GM23338 (cell line): ENCODE measurements at regions not wholly inside any gene's neighbourhood (a gene's known extent, or its start where the extent isn't known, plus 50 kb on each side); places are given as distances from the start of the nearest gene placed in this dataset.

Experiments used
- ATAC-seq: fragments of 200-7000 bp; cut with Tn5 transposase; 3 replicates; pipeline ENCODE4 v1.9.1; 2020
- DNase-seq: peaks from one replicate; pipeline ENCODE4 v3.0.0-alpha.2; 2015; ENCODE audit warnings: low spot score
- H2AFZ ChIP-seq: fragments of 200-600 bp; sonication (generic); 2 replicates; pipeline ENCODE4 v1.8.0; 2016; ENCODE audit warnings: antibody characterized with exemption, mild to moderate bottlenecking, moderate library complexity
- H3F3A ChIP-seq: fragments of 200-600 bp; sonication (generic); replicated peaks from 2 replicates; pipeline ENCODE4 v1.8.0; 2017; ENCODE audit warnings: antibody characterized with exemption, mixed run types, low read depth
- H3K27ac ChIP-seq: fragments of 200-600 bp; sonication (generic); 2 replicates; pipeline ENCODE4 v1.6.1; 2016; ENCODE audit warnings: low read depth
- H3K27me3 ChIP-seq: fragments of 200-600 bp; sonication (generic); 2 replicates; pipeline ENCODE4 v1.8.0; 2016; ENCODE audit warnings: mild to moderate bottlenecking, mixed run types, moderate library complexity; ENCODE audit not compliant: insufficient read depth
- H3K36me3 ChIP-seq: fragments of 200-600 bp; sonication (generic); 2 replicates; pipeline ENCODE4 v1.8.0; 2016; ENCODE audit warnings: mild to moderate bottlenecking; ENCODE audit not compliant: insufficient read depth
- H3K4me1 ChIP-seq: fragments of 200-600 bp; sonication (generic); 2 replicates; pipeline ENCODE4 v1.8.0; 2016; ENCODE audit warnings: mild to moderate bottlenecking, moderate library complexity; ENCODE audit not compliant: insufficient read depth
- H3K4me2 ChIP-seq: fragments of 200-600 bp; sonication (generic); 2 replicates; pipeline ENCODE4 v1.7.1; 2017; ENCODE audit warnings: mixed run types
- H3K4me3 ChIP-seq: fragments of 200-600 bp; sonication (generic); 2 replicates; pipeline ENCODE4 v1.6.1; 2016; ENCODE audit warnings: mixed run types
- H3K79me2 ChIP-seq: fragments of 200-600 bp; sonication (generic); replicated peaks from 2 replicates; pipeline ENCODE4 v1.8.0; 2017; ENCODE audit warnings: mild to moderate bottlenecking; ENCODE audit not compliant: insufficient read depth
- H3K9me2 ChIP-seq: fragments of 200-600 bp; sonication (generic); 2 replicates; pipeline ENCODE4 v1.8.0; 2017; ENCODE audit not compliant: insufficient read depth
- H4K20me1 ChIP-seq: fragments of 200-600 bp; sonication (generic); replicated peaks from 2 replicates; pipeline ENCODE4 v1.8.0; 2017; ENCODE audit warnings: mild to moderate bottlenecking; ENCODE audit not compliant: insufficient read depth
- H3K27ac Mint-ChIP-seq: 2 replicates; pipeline ENCODE4 v1.8.0; 2020; ENCODE audit warnings: inconsistent platforms, mild to moderate bottlenecking, moderate library complexity, mixed read lengths
- H3K27me3 Mint-ChIP-seq: 3 replicates; pipeline ENCODE4 v1.8.0; 2022; ENCODE audit warnings: low read depth, mild to moderate bottlenecking, moderate library complexity, mixed read lengths, inconsistent platforms; ENCODE audit not compliant: insufficient read depth, poor library complexity
- H3K36me3 Mint-ChIP-seq: 3 replicates; pipeline ENCODE4 v1.8.0; 2021; ENCODE audit warnings: low read depth, mild to moderate bottlenecking, inconsistent platforms, moderate library complexity, mixed read lengths
- H3K4me1 Mint-ChIP-seq: 3 replicates; pipeline ENCODE4 v1.8.0; 2020; ENCODE audit warnings: mild to moderate bottlenecking, inconsistent platforms, mixed read lengths
- H3K4me3 Mint-ChIP-seq: 3 replicates; pipeline ENCODE4 v1.8.0; 2021; ENCODE audit warnings: moderate library complexity, mild to moderate bottlenecking, inconsistent platforms, mixed read lengths
- H3K9me3 Mint-ChIP-seq: 3 replicates; pipeline ENCODE4 v1.8.0; 2020; ENCODE audit warnings: moderate library complexity, mild to moderate bottlenecking, inconsistent platforms, mixed read lengths
- EZH2phosphoT487 ChIP-seq: fragments of 200-600 bp; sonication (generic); IDR thresholded peaks from one replicate; pipeline ENCODE4 v1.8.1; 2018; ENCODE audit warnings: antibody characterized with exemption; ENCODE audit not compliant: unreplicated experiment
- NANOG ChIP-seq: IDR thresholded peaks from 2 replicates; pipeline ENCODE4 v1.6.1; 2016; ENCODE audit warnings: antibody characterized with exemption, borderline replicate concordance
- POLR2AphosphoS5 ChIP-seq: IDR thresholded peaks from 2 replicates; pipeline ENCODE4 v1.6.1; 2016; ENCODE audit warnings: antibody characterized with exemption, low read depth
- ZNF114 ChIP-seq: fragments of 250-450 bp; sonication (Bioruptor Pico); IDR thresholded peaks from 2 replicates; pipeline ENCODE4 v1.5.0; 2020; ENCODE audit warnings: mild to moderate bottlenecking, moderate library complexity
- TF ChIP-seq, protein P1 (sequence below): IDR thresholded peaks from 2 replicates; pipeline ENCODE4 v1.6.1; 2016; ENCODE audit warnings: antibody characterized with exemption
- TF ChIP-seq, protein P2 (sequence below): fragments of 250-450 bp; sonication (Bioruptor Pico); IDR thresholded peaks from 2 replicates; pipeline ENCODE4 v1.5.0; 2020; ENCODE audit warnings: mild to moderate bottlenecking, moderate library complexity
- TF ChIP-seq, protein P3 (sequence below): IDR thresholded peaks from one replicate; pipeline ENCODE4 v1.6.1; 2018; ENCODE audit warnings: antibody characterized with exemption; ENCODE audit not compliant: unreplicated experiment

DNA sequence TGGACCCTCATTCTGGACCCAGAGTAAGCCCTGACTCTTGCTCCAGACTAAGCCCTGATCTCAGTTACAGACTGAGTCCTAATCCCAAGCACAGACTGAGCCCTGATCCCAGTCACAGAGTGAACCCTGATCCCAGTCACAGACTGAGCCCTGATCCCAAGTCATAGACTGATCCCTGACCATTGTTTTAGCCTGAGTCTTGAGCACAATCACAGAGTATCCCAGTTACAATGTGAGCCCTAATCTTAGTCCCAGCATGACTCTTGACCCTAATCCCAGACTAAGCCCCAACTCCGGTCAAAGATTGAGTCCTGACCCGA is 240.6 kb downstream of the RBM19 start (continued):
- TF ChIP-seq, protein P1, sequence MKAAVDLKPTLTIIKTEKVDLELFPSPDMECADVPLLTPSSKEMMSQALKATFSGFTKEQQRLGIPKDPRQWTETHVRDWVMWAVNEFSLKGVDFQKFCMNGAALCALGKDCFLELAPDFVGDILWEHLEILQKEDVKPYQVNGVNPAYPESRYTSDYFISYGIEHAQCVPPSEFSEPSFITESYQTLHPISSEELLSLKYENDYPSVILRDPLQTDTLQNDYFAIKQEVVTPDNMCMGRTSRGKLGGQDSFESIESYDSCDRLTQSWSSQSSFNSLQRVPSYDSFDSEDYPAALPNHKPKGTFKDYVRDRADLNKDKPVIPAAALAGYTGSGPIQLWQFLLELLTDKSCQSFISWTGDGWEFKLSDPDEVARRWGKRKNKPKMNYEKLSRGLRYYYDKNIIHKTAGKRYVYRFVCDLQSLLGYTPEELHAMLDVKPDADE = no peak

DNA sequence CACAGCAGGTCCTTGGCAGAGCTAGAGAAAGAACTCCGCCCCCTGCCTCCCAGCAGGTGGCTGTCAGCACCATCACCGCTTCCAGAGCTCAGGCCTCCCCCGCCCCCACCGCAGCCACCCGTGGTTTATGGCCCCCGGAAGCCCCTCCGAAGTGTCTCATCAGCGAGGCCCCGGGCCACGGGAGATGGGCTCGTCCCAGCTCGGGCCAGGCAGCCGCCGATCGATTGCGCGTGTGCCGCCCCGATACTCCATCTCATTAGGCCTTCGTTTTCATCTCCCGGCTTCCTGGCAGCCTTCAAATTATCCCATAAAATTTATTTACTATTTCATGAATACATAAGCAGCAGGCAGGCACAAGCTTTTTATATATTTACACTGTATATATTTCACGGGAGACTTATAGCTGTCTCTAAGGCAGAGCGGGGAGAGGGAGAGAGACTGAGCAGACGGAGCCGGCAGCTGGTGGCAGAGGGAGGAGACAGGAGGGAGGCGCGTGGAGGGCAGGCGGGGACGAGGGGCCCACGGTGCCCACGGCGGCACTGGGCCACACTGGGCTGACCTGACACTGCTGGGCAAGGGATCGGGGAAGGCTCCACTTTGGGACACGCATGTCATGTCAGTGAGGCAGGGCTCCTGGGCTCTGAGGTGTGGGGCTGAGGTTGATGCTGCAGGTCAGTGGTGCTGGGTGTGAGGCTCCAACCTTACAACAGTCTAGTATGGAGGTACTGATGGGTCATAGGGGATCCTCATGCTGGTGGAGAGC is 241.2 kb downstream of the RBM19 start:
- no peak overlapping the region for H2AFZ ChIP-seq
- ATAC-seq (no peak), DNase-seq (no peak)

More for the DNA sequence above, 241.2 kb downstream of the RBM19 start:
- Histone ChIP-seq H3K4me1 (no peaks in the 10 kb centered on the region; the same call in 1 of the 2 replicates), H3K27ac (no peak overlapping the region), H3K9me2 (no peaks in the 10 kb centered on the region), H4K20me1 (no peaks in the 10 kb centered on the region), H3K4me3 (no peak overlapping the region), H3K79me2 (no peaks in the 10 kb centered on the region), H3K27me3 (no peaks in the 10 kb centered on the region), H3K36me3 (no peaks in the 10 kb centered on the region), H3K4me2 (no peak overlapping the region), H3F3A (no peaks in the 10 kb centered on the region)
- Mint-ChIP-seq H3K9me3 (peaks cover 6% of the 10 kb centered on the region; the same call in 1 of the 3 replicates), H3K4me3 (no peak overlapping the region), H3K27ac (no peak overlapping the region), H3K27me3 (peaks cover 4% of the 10 kb centered on the region), H3K4me1 (peaks cover 2% of the 10 kb centered on the region; the same call in 2 of the 3 replicates), H3K36me3 (no peaks in the 10 kb centered on the region; the same call in 2 of the 3 replicates)
- TF ChIP-seq, protein P2, sequence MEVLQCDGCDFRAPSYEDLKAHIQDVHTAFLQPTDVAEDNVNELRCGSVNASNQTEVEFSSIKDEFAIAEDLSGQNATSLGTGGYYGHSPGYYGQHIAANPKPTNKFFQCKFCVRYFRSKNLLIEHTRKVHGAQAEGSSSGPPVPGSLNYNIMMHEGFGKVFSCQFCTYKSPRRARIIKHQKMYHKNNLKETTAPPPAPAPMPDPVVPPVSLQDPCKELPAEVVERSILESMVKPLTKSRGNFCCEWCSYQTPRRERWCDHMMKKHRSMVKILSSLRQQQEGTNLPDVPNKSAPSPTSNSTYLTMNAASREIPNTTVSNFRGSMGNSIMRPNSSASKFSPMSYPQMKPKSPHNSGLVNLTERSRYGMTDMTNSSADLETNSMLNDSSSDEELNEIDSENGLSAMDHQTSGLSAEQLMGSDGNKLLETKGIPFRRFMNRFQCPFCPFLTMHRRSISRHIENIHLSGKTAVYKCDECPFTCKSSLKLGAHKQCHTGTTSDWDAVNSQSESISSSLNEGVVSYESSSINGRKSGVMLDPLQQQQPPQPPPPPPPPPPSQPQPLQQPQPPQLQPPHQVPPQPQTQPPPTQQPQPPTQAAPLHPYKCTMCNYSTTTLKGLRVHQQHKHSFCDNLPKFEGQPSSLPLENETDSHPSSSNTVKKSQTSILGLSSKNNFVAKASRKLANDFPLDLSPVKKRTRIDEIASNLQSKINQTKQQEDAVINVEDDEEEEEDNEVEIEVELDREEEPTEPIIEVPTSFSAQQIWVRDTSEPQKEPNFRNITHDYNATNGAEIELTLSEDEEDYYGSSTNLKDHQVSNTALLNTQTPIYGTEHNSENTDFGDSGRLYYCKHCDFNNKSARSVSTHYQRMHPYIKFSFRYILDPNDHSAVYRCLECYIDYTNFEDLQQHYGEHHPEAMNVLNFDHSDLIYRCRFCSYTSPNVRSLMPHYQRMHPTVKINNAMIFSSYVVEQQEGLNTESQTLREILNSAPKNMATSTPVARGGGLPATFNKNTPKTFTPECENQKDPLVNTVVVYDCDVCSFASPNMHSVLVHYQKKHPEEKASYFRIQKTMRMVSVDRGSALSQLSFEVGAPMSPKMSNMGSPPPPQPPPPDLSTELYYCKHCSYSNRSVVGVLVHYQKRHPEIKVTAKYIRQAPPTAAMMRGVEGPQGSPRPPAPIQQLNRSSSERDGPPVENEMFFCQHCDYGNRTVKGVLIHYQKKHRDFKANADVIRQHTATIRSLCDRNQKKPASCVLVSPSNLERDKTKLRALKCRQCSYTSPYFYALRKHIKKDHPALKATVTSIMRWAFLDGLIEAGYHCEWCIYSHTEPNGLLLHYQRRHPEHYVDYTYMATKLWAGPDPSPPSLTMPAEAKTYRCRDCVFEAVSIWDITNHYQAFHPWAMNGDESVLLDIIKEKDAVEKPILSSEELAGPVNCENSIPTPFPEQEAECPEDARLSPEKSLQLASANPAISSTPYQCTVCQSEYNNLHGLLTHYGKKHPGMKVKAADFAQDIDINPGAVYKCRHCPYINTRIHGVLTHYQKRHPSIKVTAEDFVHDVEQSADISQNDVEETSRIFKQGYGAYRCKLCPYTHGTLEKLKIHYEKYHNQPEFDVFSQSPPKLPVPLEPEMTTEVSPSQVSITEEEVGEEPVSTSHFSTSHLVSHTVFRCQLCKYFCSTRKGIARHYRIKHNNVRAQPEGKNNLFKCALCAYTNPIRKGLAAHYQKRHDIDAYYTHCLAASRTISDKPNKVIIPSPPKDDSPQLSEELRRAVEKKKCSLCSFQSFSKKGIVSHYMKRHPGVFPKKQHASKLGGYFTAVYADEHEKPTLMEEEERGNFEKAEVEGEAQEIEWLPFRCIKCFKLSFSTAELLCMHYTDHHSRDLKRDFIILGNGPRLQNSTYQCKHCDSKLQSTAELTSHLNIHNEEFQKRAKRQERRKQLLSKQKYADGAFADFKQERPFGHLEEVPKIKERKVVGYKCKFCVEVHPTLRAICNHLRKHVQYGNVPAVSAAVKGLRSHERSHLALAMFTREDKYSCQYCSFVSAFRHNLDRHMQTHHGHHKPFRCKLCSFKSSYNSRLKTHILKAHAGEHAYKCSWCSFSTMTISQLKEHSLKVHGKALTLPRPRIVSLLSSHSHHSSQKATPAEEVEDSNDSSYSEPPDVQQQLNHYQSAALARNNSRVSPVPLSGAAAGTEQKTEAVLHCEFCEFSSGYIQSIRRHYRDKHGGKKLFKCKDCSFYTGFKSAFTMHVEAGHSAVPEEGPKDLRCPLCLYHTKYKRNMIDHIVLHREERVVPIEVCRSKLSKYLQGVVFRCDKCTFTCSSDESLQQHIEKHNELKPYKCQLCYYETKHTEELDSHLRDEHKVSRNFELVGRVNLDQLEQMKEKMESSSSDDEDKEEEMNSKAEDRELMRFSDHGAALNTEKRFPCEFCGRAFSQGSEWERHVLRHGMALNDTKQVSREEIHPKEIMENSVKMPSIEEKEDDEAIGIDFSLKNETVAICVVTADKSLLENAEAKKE (CRISPR knock-in tag) = no peak
- TF ChIP-seq EZH2phosphoT487 (no peak), NANOG (no peak), ZNF114 (CRISPR knock-in tag) (no peak), POLR2AphosphoS5 (no peak)
- TF ChIP-seq, protein P1 = no peak
- TF ChIP-seq, protein P3, sequence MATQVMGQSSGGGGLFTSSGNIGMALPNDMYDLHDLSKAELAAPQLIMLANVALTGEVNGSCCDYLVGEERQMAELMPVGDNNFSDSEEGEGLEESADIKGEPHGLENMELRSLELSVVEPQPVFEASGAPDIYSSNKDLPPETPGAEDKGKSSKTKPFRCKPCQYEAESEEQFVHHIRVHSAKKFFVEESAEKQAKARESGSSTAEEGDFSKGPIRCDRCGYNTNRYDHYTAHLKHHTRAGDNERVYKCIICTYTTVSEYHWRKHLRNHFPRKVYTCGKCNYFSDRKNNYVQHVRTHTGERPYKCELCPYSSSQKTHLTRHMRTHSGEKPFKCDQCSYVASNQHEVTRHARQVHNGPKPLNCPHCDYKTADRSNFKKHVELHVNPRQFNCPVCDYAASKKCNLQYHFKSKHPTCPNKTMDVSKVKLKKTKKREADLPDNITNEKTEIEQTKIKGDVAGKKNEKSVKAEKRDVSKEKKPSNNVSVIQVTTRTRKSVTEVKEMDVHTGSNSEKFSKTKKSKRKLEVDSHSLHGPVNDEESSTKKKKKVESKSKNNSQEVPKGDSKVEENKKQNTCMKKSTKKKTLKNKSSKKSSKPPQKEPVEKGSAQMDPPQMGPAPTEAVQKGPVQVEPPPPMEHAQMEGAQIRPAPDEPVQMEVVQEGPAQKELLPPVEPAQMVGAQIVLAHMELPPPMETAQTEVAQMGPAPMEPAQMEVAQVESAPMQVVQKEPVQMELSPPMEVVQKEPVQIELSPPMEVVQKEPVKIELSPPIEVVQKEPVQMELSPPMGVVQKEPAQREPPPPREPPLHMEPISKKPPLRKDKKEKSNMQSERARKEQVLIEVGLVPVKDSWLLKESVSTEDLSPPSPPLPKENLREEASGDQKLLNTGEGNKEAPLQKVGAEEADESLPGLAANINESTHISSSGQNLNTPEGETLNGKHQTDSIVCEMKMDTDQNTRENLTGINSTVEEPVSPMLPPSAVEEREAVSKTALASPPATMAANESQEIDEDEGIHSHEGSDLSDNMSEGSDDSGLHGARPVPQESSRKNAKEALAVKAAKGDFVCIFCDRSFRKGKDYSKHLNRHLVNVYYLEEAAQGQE = no peak
